ENCODE measurements at regions not wholly inside any gene's neighbourhood (a gene's known extent, or its start where the extent isn't known, plus 50 kb on each side); places are given as distances from the start of the nearest gene placed in this dataset.

DNA sequence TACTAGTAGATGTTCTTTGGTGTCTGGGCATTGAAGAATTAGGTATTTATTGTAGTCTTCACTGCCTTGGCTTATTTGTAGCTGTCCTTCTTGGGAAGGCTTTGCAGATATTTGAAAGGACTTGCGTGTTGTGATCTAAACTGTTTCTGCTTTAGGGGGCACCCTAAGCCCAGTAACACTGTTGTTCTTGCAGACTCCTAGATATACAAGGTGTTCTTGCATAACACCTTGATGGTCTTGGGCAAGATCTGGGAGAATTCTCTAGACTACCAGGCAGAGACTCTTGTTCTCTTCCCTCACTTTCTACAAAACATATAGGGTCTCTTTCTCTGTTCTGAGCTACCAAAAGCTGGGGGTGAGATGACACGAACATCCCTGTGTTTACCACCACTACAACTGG, 179.1 kb downstream of the FAM170A start:
- no peak for TF ChIP-seq EZH2 (IDR thresholded peaks at IDR 0.05; ENCODE audit: borderline replicate concordance, insufficient read depth, low read depth, low read length, poor library complexity, severe bottlenecking)
- Histone ChIP-seq H4K20me1 (ENCODE audit: control insufficient read depth, insufficient read depth, low read length, poor library complexity, severe bottlenecking) (no peaks in the 10 kb centered on the region), H3K4me3 (ENCODE audit: control extremely low read depth in 1 of 5, extremely low read depth in 1 of 5, insufficient read depth in 1 of 5, low read depth in 2 of 5, low read length in 4 of 5) (no peak overlapping the region), H3K36me3 (replicated peaks in 1 of 2; ENCODE audit: control extremely low read depth in 1 of 2, control insufficient read depth in 1 of 2, extremely low read depth in 1 of 2, insufficient read depth in 2 of 2, low read length in 1 of 2) (no peaks in the 10 kb centered on the region), H3K4me1 (ENCODE audit: control insufficient read depth in 2 of 2, insufficient read depth in 2 of 2, low read length in 2 of 2) (no peaks in the 10 kb centered on the region), H3K79me2 (ENCODE audit: control insufficient read depth, insufficient read depth, low read length) (no peaks in the 10 kb centered on the region), H3K4me2 (replicated peaks; ENCODE audit: low read depth, low read length, poor library complexity, severe bottlenecking) (no peak overlapping the region), H3K9me3 (ENCODE audit: control extremely low read depth in 1 of 3, control insufficient read depth in 2 of 3, insufficient read depth in 1 of 3, low read length in 2 of 3) (peaks cover 0 to 19% (median 0%) of the 10 kb centered on the region in 3 donors), H3K27ac (ENCODE audit: low read length in 2 of 2) (no peak overlapping the region), H3K27me3 (replicated peaks in 1 of 4; ENCODE audit: control extremely low read depth in 1 of 4, control insufficient read depth in 3 of 4, insufficient read depth in 4 of 4, low read length in 3 of 4) (no peaks in the 10 kb centered on the region), H2AFZ (ENCODE audit: insufficient read depth, low read depth, low read length, poor library complexity, severe bottlenecking) (no peak overlapping the region), H3K9ac (ENCODE audit: low read length) (no peak overlapping the region)
- Mint-ChIP-seq H3K27me3 (no peaks in the 10 kb centered on the region), H3K27ac (no peak overlapping the region), H3K4me3 (no peak overlapping the region), H3K9me3 (ENCODE audit: insufficient read depth) (peaks cover 8% of the 10 kb centered on the region), H3K4me1 (no peaks in the 10 kb centered on the region)
- intact Hi-C loops (cut with micrococcal nuclease): no loop called here
- ChIA-PET CTCF (no interaction called here), POLR2A (no interaction called here)
- ATAC-seq (ENCODE audit: low read depth) (no peak), DNase-seq (no peak)
- 100% methylated on average over 1 of the region's 2 CpGs for WGBS (ENCODE audit: insufficient coverage)

DNA sequence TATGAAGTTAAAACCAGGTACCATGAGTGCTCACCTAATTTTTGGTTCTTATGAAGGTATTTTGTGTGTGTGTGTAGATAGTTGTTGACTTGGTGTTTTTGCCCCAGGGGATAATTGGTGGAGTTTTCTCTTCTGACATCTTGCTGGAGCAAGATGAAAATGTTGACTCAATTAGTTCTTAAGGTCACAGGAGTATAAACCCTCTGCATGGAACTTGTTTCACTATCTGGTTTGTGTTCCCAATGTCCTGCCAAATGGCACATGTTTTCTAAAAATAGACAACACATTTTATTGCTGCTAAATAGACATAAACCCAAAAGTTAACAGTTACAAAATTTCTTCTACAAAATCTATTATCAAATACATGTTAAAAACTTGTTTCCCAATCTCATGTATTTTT, 180.9 kb downstream of the FAM170A start:
- DNase-seq (no peak), ATAC-seq (ENCODE audit: low read depth) (no peak)
- Histone ChIP-seq H4K20me1 (ENCODE audit: control insufficient read depth, insufficient read depth, low read length, poor library complexity, severe bottlenecking) (no peaks in the 10 kb centered on the region), H3K27me3 (replicated peaks in 1 of 4; ENCODE audit: control extremely low read depth in 1 of 4, control insufficient read depth in 3 of 4, insufficient read depth in 4 of 4, low read length in 3 of 4) (no peaks in the 10 kb centered on the region), H3K9ac (ENCODE audit: low read length) (no peak overlapping the region), H2AFZ (ENCODE audit: insufficient read depth, low read depth, low read length, poor library complexity, severe bottlenecking) (no peak overlapping the region), H3K4me1 (ENCODE audit: control insufficient read depth in 2 of 2, insufficient read depth in 2 of 2, low read length in 2 of 2) (no peaks in the 10 kb centered on the region), H3K4me3 (ENCODE audit: control extremely low read depth in 1 of 5, extremely low read depth in 1 of 5, insufficient read depth in 1 of 5, low read depth in 2 of 5, low read length in 4 of 5) (no peak overlapping the region), H3K36me3 (replicated peaks in 1 of 2; ENCODE audit: control extremely low read depth in 1 of 2, control insufficient read depth in 1 of 2, extremely low read depth in 1 of 2, insufficient read depth in 2 of 2, low read length in 1 of 2) (no peaks in the 10 kb centered on the region), H3K27ac (ENCODE audit: low read length in 2 of 2) (no peak overlapping the region), H3K79me2 (ENCODE audit: control insufficient read depth, insufficient read depth, low read length) (no peaks in the 10 kb centered on the region), H3K4me2 (replicated peaks; ENCODE audit: low read depth, low read length, poor library complexity, severe bottlenecking) (no peak overlapping the region), H3K9me3 (ENCODE audit: control extremely low read depth in 1 of 3, control insufficient read depth in 2 of 3, insufficient read depth in 1 of 3, low read length in 2 of 3) (peaks cover 0 to 16% (median 0%) of the 10 kb centered on the region in 3 donors)
- Mint-ChIP-seq H3K9me3 (ENCODE audit: insufficient read depth) (peaks cover 8% of the 10 kb centered on the region), H3K4me3 (no peak overlapping the region), H3K27me3 (no peaks in the 10 kb centered on the region), H3K4me1 (no peaks in the 10 kb centered on the region), H3K27ac (no peak overlapping the region)
- intact Hi-C loops (cut with micrococcal nuclease): no loop called here
- ChIA-PET POLR2A (no interaction called here), CTCF (no interaction called here)
- no peak for TF ChIP-seq EZH2 (IDR thresholded peaks at IDR 0.05; ENCODE audit: borderline replicate concordance, insufficient read depth, low read depth, low read length, poor library complexity, severe bottlenecking)
- TF ChIP-seq, protein P1, sequence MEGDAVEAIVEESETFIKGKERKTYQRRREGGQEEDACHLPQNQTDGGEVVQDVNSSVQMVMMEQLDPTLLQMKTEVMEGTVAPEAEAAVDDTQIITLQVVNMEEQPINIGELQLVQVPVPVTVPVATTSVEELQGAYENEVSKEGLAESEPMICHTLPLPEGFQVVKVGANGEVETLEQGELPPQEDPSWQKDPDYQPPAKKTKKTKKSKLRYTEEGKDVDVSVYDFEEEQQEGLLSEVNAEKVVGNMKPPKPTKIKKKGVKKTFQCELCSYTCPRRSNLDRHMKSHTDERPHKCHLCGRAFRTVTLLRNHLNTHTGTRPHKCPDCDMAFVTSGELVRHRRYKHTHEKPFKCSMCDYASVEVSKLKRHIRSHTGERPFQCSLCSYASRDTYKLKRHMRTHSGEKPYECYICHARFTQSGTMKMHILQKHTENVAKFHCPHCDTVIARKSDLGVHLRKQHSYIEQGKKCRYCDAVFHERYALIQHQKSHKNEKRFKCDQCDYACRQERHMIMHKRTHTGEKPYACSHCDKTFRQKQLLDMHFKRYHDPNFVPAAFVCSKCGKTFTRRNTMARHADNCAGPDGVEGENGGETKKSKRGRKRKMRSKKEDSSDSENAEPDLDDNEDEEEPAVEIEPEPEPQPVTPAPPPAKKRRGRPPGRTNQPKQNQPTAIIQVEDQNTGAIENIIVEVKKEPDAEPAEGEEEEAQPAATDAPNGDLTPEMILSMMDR (IDR thresholded peaks at IDR 0.05): no peak

Data from B cell (primary cell).